NCI-H146 (cell line): ENCODE measurements at regions not wholly inside any gene's neighbourhood (a gene's known extent, or its start where the extent isn't known, plus 50 kb on each side); places are given as distances from the start of the nearest gene placed in this dataset.

Experiments
- DNase-seq: peaks from one replicate; lab custom pipeline; 2025; lab: John Stamatoyannopoulos, UW

GRCh38 chr13:39938596-39938995 is 283.1 kb downstream of the COG6 start:
- no peak for DNase-seq

- no peak for DNase-seq
These were observed 285.8 kb downstream of the COG6 start for GRCh38 chr13:39941236-39941635.

GRCh38 chr13:39941911-39942551 is 286.6 kb downstream of the COG6 start:
- no peak for DNase-seq

GRCh38 chr13:39942552-39943273 is 287.3 kb downstream of the COG6 start:
- DNase-seq: peak; percentile 49

- DNase-seq: no peak
These were observed 288.2 kb downstream of the COG6 start for GRCh38 chr13:39943711-39944110.

GRCh38 chr13:39945226-39945625 is 289.8 kb downstream of the COG6 start:
- DNase-seq: no peak

DNA sequence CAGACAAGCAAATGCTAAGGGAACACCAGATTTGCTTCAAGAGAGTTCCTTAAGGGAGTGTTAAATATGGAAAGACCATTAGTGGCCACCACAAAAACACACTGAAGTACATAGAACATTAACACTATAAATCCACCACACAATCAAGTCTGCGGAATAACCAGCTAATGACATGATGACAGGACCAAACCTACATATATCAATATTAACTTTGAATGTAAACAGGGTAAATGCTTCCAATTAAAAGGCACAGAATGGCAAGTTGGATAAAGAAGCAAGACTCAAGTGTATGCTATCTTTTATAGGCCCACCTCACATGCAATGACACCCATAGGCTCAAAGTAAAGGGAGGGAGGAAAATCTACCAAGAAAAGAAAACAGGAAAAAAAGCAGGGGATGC is 291.3 kb downstream of the COG6 start:
- DNase-seq: no peak

DNA sequence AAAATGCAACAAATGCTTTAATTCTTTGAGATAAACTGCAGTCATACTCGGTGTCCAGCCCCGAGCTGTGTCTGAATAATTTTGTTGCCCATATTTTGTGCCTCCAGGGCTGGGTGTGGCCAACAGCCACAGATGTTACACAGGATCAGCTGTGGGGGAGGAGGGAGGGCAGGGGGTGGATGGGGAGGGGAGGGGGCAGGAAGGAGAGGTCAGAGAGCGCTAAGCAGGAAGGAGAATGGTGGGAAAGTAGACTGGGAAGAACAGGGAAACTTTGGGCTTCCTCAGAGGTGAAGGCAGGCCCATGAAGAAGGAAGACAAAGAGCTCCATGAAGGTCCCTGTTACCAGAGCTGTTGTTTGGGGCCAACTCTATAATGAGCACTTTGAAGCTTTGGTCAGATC is 295.8 kb downstream of the COG6 start:
- no peak for DNase-seq

GRCh38 chr13:39952249-39953233 is 297.1 kb downstream of the COG6 start:
- DNase-seq: no peak

DNA sequence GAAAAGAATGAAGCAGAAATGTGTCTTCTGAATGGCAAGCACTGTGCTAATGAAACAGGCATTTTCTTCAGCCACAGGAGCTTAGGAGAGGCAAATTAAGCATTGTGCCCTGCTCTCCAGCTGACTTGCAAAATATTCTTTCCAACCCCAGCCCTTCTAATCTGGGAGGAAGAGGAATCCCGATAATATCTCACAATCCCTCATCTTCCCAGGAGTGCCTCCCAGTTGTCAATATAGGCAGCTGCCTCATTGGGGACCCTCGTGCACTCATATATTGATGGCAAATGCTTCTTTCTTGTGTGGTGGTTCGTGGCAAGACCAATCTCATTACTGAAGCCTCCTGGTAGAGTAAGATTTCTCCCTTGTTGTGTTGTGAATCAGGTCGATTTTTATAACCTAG is 299.0 kb downstream of the COG6 start:
- no peak for DNase-seq

DNA sequence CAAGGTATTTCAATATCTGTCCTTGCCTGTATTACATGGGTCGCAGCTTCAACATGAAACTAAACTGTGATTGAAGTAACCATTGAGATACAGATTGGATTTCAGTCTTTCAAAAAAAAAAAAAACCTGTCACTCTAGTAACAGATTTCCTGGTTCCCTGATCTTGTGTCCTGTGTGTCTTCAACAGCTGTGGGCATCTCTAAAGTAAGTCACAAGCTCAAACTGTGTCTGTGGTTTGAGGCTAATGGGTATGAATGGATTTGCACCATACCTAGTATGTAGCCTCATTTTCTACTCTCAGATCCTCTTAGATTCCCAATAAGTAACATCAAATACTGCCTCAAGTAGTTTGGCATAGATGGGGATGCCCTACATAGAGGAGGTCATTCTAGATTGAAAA is 300.1 kb downstream of the COG6 start:
- DNase-seq: no peak

- DNase-seq: no peak
These were observed 300.6 kb downstream of the COG6 start for GRCh38 chr13:39956036-39956435.

GRCh38 chr13:39957868-39958677 is 302.6 kb downstream of the COG6 start:
- DNase-seq: no peak

GRCh38 chr13:39959497-39960144 is 304.2 kb downstream of the COG6 start:
- no peak for DNase-seq

DNA sequence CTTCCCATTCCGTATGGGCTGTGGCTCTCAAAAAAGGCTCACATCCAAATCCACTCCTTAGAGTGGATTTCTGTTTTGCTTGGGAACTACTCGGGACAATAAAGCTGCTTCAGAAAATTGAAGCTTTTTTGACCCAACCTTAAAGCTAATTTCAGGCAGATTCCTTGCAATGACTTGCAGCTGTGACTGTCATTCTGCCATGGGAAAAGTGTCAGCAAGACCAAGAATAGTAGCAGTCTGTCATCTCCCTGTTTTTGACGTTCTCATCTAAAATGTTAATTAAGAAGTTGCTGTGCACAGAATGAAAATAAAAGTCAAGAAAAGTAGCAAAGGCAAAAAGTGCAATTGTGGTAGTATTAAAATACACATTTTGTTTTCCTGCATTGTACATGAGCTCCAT is 304.7 kb downstream of the COG6 start:
- DNase-seq: no peak

DNA sequence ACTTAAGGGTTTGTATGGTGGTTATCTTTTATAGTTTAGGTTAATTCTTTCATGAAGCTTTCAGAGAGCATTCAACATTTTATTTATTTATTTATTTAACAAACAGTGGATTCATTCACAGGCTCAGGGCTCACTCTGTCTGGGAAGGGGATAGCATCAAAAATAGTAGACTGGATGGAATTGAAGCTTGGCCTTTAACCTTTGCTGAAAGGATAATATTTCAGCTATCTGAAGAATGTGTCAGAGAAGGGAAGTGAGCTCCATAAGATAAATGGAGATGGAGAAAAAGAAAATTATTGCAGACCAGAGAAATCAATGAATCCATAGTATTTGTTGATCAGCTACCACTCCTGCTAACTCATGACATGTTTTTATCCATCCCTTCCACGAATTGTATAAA is 305.6 kb downstream of the COG6 start:
- DNase-seq: no peak

GRCh38 chr13:39963612-39964011 is 308.1 kb downstream of the COG6 start:
- no peak for DNase-seq

DNA sequence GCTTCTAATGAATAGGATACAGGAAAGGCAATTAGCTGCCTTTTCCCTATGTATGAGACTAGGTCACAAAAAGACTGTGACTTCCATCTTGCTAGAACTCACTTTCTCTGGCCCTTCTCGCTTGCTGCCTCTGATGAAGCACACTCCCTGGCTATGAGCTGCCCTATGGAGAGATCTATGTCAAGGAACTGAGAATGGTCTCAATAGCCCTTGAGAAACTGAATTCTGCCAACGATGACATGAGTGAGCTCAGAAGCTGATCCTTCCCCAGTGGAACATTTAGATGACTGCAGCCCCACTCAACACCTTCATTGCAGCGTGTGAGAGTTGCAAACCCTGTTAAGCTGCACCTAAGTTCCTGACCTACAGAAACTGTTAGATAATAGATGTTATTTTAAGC is 309.8 kb downstream of the COG6 start:
- DNase-seq: no peak

DNA sequence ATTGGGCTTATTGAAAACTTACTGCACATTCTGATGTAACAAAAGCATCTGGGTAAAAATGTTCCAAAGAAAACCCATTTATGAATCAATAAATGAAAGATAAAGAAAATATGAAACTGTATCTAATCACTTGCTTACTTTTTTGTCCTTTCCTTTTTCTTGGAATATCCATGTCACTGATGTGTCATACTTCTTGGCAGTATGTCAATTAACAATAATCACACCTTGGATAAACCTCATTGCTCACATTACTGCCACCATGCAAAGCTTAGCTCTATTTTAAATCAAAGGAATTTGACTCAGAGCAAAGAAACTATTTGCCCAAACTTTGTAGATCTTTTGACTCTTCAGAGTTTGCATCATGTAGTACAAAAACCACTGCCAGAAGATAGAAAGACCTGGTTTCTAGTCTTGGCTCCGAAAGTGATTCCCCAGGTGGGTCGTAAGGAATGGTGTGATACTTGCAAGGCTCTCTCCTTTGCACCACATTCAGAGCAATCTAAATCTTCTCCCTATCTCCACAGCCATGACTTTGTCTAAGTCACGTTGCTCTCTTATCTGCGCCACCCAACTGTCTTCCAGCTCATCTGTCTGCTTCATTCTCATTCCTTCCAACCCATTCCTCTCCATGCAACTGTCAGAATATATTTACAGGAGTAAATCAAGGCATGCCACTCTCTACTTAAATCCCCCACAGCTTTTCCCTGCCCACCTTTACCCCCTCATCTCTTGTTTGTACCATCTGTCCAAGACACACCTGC is 311.9 kb downstream of the COG6 start:
- DNase-seq: no peak

GRCh38 chr13:39968646-39969475 is 313.4 kb downstream of the COG6 start:
- no peak for DNase-seq
